WERI-Rb-1 (cell line): ENCODE measurements at regions not wholly inside any gene's neighbourhood (a gene's known extent, or its start where the extent isn't known, plus 50 kb on each side); places are given as distances from the start of the nearest gene placed in this dataset.

ENCODE experiments used
- DNase-seq: peaks from one replicate; pipeline ENCODE4 v3.0.0-alpha.2; 2020
- H3K27ac ChIP-seq: fragments of 250-450 bp; sonication (Bioruptor Pico); 2 replicates; pipeline ENCODE4 v1.5.1; 2020; ENCODE audit warnings: mild to moderate bottlenecking, moderate library complexity
- H3K27me3 ChIP-seq: fragments of 250-450 bp; sonication (Bioruptor Pico); 2 replicates; pipeline ENCODE4 v1.5.1; 2021; ENCODE audit warnings: mild to moderate bottlenecking, low read depth, moderate library complexity; ENCODE audit not compliant: insufficient read depth, severe bottlenecking
- H3K36me3 ChIP-seq: fragments of 250-450 bp; sonication (Bioruptor Pico); 2 replicates; pipeline ENCODE4 v1.5.1; 2020; ENCODE audit warnings: mild to moderate bottlenecking, moderate library complexity
- H3K4me3 ChIP-seq: 2 replicates; pipeline ENCODE4 v1.5.1; 2011; ENCODE audit warnings: low read depth, mild to moderate bottlenecking, control low read depth, low read length
- H3K9me3 ChIP-seq: fragments of 250-450 bp; sonication (Bioruptor Pico); 2 replicates; pipeline ENCODE4 v1.5.1; 2021; ENCODE audit warnings: mild to moderate bottlenecking, moderate library complexity; ENCODE audit not compliant: severe bottlenecking
- CTCF ChIP-seq: IDR thresholded peaks from 2 replicates; pipeline ENCODE4 v1.5.1; 2011; ENCODE audit warnings: low read depth, mild to moderate bottlenecking, control low read depth, inconsistent platforms, low read length

DNA sequence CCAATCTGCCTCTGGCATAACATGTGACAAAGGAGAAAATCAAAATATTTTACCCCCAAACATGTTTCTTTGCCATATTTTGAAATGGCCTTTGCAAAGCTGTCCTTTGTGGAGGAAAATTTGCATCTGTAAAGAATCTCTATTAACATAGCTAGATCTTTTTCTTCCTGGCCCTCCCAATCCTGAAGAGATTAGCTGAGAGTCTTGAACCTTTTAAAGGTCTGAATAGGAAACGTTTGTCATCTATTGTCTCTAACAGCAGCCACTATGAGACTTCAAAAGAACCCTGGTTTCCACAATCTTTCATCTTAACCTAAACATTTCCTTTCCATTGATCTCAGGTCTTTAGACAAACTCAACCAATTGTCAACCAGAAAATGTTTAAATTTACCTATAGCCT, 520.9 kb upstream of the TGFBR2 start:
- no peak for DNase-seq
- no peaks in the 10 kb centered on the region for H3K36me3 ChIP-seq
- no peak for TF ChIP-seq CTCF
- H3K9me3 ChIP-seq = no peaks in the 10 kb centered on the region
- H3K27me3 ChIP-seq = no peaks in the 10 kb centered on the region
- no peak overlapping the region for H3K27ac ChIP-seq
- no peak overlapping the region for H3K4me3 ChIP-seq

DNA sequence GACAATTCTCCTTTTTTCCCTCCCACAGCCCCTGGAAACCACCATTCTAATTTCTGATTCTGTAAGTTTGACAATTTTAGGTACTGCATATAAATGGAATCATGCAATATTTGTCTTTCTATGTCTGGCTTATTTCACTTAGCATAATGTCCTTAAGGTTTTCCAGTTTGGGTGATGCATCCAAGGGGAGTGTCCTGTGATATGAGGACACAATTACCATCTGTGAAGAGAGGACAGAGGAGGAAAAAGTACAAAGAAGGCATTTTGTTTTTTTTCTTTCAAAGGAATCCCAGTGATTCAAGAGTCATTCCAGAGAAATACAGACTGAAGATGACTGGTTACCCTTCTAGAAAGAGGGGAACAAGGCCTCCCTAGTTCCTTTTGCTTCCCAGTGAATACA, 514.7 kb upstream of the TGFBR2 start:
- H3K9me3 ChIP-seq = no peaks in the 10 kb centered on the region
- no peaks in the 10 kb centered on the region for H3K27me3 ChIP-seq
- DNase-seq = no peak
- no peaks in the 10 kb centered on the region for H3K36me3 ChIP-seq
- no peak overlapping the region for H3K27ac ChIP-seq
- no peak for TF ChIP-seq CTCF
- H3K4me3 ChIP-seq = no peak overlapping the region

- no peaks in the 10 kb centered on the region for H3K9me3 ChIP-seq
- H3K27me3 ChIP-seq = no peaks in the 10 kb centered on the region
- no peak overlapping the region for H3K4me3 ChIP-seq
- DNase-seq = no peak
- H3K36me3 ChIP-seq = no peaks in the 10 kb centered on the region
- no peak for TF ChIP-seq CTCF
- no peak overlapping the region for H3K27ac ChIP-seq
These were observed 509.3 kb upstream of the TGFBR2 start for GRCh38 chr3:30097022-30097650.

DNA sequence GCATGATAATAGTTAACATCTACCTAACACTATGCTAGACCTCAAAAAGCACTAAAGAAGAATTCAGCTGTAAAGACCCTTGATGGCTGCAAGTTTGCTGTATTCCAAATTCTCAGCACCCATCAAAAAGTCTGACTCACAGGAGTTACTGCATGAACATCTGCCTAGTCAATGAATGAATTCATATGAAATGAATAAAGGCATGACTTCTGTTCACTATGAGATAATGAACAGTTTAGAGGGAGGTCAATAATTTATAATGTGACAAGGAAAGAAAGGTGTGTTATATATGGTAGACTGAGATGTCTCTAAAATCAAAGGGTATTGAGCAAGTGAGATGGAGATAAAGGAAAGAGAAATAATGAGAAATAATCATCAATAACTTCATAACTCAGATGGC, 508.2 kb upstream of the TGFBR2 start:
- Histone ChIP-seq H3K27ac (no peak overlapping the region), H3K27me3 (no peaks in the 10 kb centered on the region)
- no peak for DNase-seq

GRCh38 chr3:30098653-30099455, 507.5 kb upstream of the TGFBR2 start:
- H3K27ac ChIP-seq = no peak overlapping the region
- H3K9me3 ChIP-seq = no peaks in the 10 kb centered on the region
- H3K36me3 ChIP-seq = no peaks in the 10 kb centered on the region
- no peak for DNase-seq
- no peak overlapping the region for H3K4me3 ChIP-seq
- H3K27me3 ChIP-seq = no peaks in the 10 kb centered on the region
- TF ChIP-seq CTCF = no peak

More for the DNA sequence above, 508.2 kb upstream of the TGFBR2 start:
- H3K36me3 ChIP-seq = no peaks in the 10 kb centered on the region
- TF ChIP-seq CTCF = no peak
- H3K4me3 ChIP-seq = no peak overlapping the region
- H3K9me3 ChIP-seq = no peaks in the 10 kb centered on the region
